ENCODE measurements at regions not wholly inside any gene's neighbourhood (a gene's known extent, or its start where the extent isn't known, plus 50 kb on each side); places are given as distances from the start of the nearest gene placed in this dataset.

DNA sequence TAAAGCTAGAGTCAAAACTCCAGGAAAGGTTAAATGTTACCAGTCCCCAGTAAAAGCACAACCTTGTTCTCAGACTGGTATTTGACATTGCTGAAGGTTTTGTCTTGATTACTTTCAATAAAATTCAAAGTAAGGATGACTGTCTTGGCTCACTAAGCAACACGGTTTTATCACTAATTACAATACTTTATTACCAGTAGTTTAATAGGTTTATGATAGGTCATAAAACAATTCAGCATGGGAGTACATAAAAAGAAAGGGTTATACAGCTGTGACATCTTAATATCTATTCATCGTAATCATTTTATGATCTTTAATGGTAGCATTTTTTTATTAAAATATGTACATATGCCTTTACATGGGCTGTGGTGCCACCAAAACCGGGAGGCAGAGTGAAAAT is 370.7 kb upstream of the IRX2 start:
- TF ChIP-seq EP300 (IDR thresholded peaks at IDR 0.05) (no peak), POLR2A (IDR thresholded peaks at IDR 0.05) (no peak), CTCF (IDR thresholded peaks at IDR 0.05) (no peak)
- 19 to 25% methylated on average over 3 of the region's 3 CpGs for WGBS, 2 donors
- Histone ChIP-seq H3K27ac (no peak overlapping the region), H3K27me3 (peaks cover 0 to 14% of the 10 kb centered on the region in 2 donors), H3K4me1 (peaks cover 0 to 7% (median 0%) of the 10 kb centered on the region in 4 donors), H3K9me3 (no peaks in the 10 kb centered on the region), H3K36me3 (no peaks in the 10 kb centered on the region), H3K4me3 (no peak overlapping the region)
- DNase-seq (ENCODE audit: low spot score in 2 of 2) = no peak

DNA sequence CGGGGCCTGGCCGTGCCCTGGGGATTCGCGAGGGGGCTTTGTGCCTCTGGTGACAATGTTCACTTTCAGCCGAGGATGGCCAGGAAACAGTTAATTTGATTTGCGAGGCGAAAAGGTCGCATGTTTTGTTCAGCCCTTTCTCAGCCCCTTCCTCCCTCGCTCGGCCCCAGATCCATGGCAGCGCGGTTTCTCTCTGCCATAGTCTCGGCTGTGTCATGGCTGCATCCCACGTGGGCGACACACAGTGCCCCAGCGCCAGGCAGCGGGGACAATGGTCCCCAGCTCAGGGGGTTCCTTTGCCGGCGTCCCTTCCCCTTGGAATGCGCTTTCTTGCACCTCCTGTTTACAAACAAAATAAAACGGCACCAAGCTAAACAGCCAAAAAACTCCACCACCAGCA is 370.3 kb upstream of the IRX2 start:
- TF ChIP-seq CTCF (IDR thresholded peaks at IDR 0.05) = no peak
- TF ChIP-seq POLR2A (IDR thresholded peaks at IDR 0.05) = no peak
- TF ChIP-seq EP300 (IDR thresholded peaks at IDR 0.05) = no peak
- WGBS, 2 donors = 6 to 9% methylated on average over 21 of the region's 21 CpGs
- no peaks in the 10 kb centered on the region for H3K9me3 ChIP-seq
- H3K36me3 ChIP-seq = no peaks in the 10 kb centered on the region
- no peak for DNase-seq (ENCODE audit: low spot score in 2 of 2)
- H3K4me1 ChIP-seq = peaks cover 0 to 7% (median 0%) of the 10 kb centered on the region in 4 donors
- H3K27ac ChIP-seq = no peak overlapping the region
- peaks cover 0 to 14% of the 10 kb centered on the region in 2 donors for H3K27me3 ChIP-seq
- H3K4me3 ChIP-seq = no peak overlapping the region

- Histone ChIP-seq H3K4me1 (peaks cover 0 to 7% (median 0%) of the 10 kb centered on the region in 4 donors), H3K27ac (no peak overlapping the region), H3K36me3 (no peaks in the 10 kb centered on the region), H3K4me3 (no peak overlapping the region), H3K9me3 (no peaks in the 10 kb centered on the region), H3K27me3 (peaks cover 0 to 21% of the 10 kb centered on the region in 2 donors)
- TF ChIP-seq CTCF (IDR thresholded peaks at IDR 0.05) (no peak), EP300 (IDR thresholded peaks at IDR 0.05) (no peak), POLR2A (IDR thresholded peaks at IDR 0.05) (no peak)
- WGBS, 2 donors = 54 to 66% methylated on average over 10 of the region's 10 CpGs
- no peak for DNase-seq (ENCODE audit: low spot score in 2 of 2)
Observed at GRCh38 chr5:3120028-3120427, 368.6 kb upstream of the IRX2 start.

DNA sequence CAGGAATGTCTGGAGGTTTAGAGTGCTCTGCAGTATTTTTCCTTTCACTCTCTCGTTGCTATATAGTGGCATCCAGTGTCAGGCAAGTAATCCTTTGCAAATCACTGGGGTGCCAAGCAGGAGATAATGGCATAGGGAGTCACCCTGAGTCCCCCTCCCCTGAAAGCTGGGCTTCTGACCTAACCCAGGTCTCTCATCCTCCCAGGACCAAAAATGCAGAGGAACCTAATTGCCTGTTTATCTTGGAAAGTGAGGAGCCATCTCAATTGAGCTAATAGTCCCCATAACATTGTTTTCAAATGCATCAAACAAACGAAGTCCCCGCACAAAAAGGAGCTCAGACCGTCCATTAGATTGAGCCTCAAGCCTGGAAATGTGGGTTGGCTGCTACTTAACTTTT is 368.0 kb upstream of the IRX2 start:
- no peaks in the 10 kb centered on the region for H3K36me3 ChIP-seq
- no peak for TF ChIP-seq POLR2A (IDR thresholded peaks at IDR 0.05)
- no peak for TF ChIP-seq EP300 (IDR thresholded peaks at IDR 0.05)
- TF ChIP-seq CTCF (IDR thresholded peaks at IDR 0.05) = no peak
- peaks cover 0 to 24% of the 10 kb centered on the region in 2 donors for H3K27me3 ChIP-seq
- H3K4me1 ChIP-seq = peaks cover 0 to 7% (median 0%) of the 10 kb centered on the region in 4 donors
- no peak overlapping the region for H3K27ac ChIP-seq
- DNase-seq (ENCODE audit: low spot score in 2 of 2) = no peak
- no peak overlapping the region for H3K4me3 ChIP-seq
- H3K9me3 ChIP-seq = peaks cover 0 to under 1% (median 0%) of the 10 kb centered on the region in 4 donors
- 24 to 30% methylated on average over 4 of the region's 4 CpGs for WGBS, 2 donors

DNA sequence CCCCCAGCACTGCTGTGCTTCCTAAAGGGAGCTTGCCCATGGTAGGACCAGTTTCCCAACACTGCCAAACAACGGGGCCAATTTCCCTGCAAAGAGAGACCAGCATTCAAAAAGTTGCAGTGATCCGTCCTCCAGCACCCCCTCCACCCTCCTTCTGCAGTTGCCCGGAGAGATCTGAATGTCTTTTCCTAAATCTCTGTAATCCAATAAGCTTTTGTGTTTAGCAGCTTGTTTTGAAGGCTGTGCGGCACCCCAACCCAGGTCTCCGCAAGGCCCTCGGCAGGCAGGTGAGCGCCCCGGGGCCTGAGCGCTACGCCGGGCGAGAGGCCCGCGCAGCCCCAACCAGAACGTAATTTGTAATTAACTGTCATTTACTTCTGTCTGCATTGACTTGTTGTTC is 366.9 kb upstream of the IRX2 start:
- no peaks in the 10 kb centered on the region for H3K36me3 ChIP-seq
- TF ChIP-seq CTCF (IDR thresholded peaks at IDR 0.05) = no peak
- no peak for TF ChIP-seq EP300 (IDR thresholded peaks at IDR 0.05)
- TF ChIP-seq POLR2A (IDR thresholded peaks at IDR 0.05) = no peak
- WGBS, 2 donors = 45 to 48% methylated on average over 15 of the region's 15 CpGs
- no peak for DNase-seq (ENCODE audit: low spot score in 2 of 2)
- H3K27me3 ChIP-seq = peaks cover 0 to 25% of the 10 kb centered on the region in 2 donors
- no peak overlapping the region for H3K4me3 ChIP-seq
- H3K9me3 ChIP-seq = peaks cover 0 to 6% (median 0%) of the 10 kb centered on the region in 4 donors
- peaks cover 0 to 7% (median 0%) of the 10 kb centered on the region in 4 donors for H3K4me1 ChIP-seq
- no peak overlapping the region for H3K27ac ChIP-seq

Measured in tibial nerve (tissue), 4 donors.